CD4-positive, alpha-beta memory T cell (primary cell): ENCODE measurements at regions not wholly inside any gene's neighbourhood (a gene's known extent, or its start where the extent isn't known, plus 50 kb on each side); places are given as distances from the start of the nearest gene placed in this dataset.

ENCODE experiments used
- CTCF ChIA-PET: fragments of 350-600 bp; sonication (Branson Sonifier 250); formaldehyde crosslinking; loops from one replicate; lab custom pipeline; 2021; ENCODE audit warnings: inconsistent platforms; ENCODE audit not compliant: partially characterized antibody; lab: Charles Lee
- POLR2A ChIA-PET: fragments of 350-600 bp; sonication (Branson Sonifier 250); formaldehyde crosslinking; loops from one replicate; lab custom pipeline; 2021; ENCODE audit not compliant: partially characterized antibody; lab: Charles Lee
- DNase-seq, 5 donors: peaks; one replicate each; pipeline versions ENCODE4 v3.0.0 to v3.0.0-alpha.2; 2020 to 2022; ENCODE audit warnings: mixed read lengths in 1 of 5
- H3K27ac ChIP-seq: one replicate; pipeline ENCODE4 v1.7.0; 2013; ENCODE audit warnings: low read depth, low read length
- H3K27me3 ChIP-seq: 2 replicates; pipeline ENCODE4 v1.7.0; 2013; ENCODE audit warnings: mild to moderate bottlenecking, low read length, moderate library complexity; ENCODE audit not compliant: insufficient read depth
- H3K36me3 ChIP-seq: 2 replicates; pipeline ENCODE4 v1.7.0; 2013; ENCODE audit warnings: mild to moderate bottlenecking, low read length, moderate library complexity; ENCODE audit not compliant: insufficient read depth
- H3K4me1 ChIP-seq: 2 replicates; pipeline ENCODE4 v1.7.0; 2013; ENCODE audit warnings: mild to moderate bottlenecking, low read length, moderate library complexity; ENCODE audit not compliant: insufficient read depth
- H3K4me3 ChIP-seq, 2 donors: one replicate each; pipeline ENCODE4 v1.7.0; 2013; ENCODE audit warnings: low read length in 2 of 2, mild to moderate bottlenecking in 1 of 2
- H3K9me3 ChIP-seq, 2 donors: one replicate each; pipeline ENCODE4 v1.7.0; 2013; ENCODE audit warnings: low read length in 2 of 2, control low read depth in 1 of 2; ENCODE audit not compliant: control insufficient read depth in 1 of 2
- H3K27ac Mint-ChIP-seq, 7 donors: one replicate each; pipeline ENCODE4 v1.8.0; 2020 to 2021; ENCODE audit warnings: mixed read lengths in 7 of 7, mild to moderate bottlenecking in 6 of 7, inconsistent platforms in 3 of 7, moderate library complexity in 3 of 7
- H3K27me3 Mint-ChIP-seq, 2 donors: one replicate each; pipeline ENCODE4 v1.8.0; 2020 to 2021; ENCODE audit warnings: mixed read lengths in 2 of 2
- H3K36me3 Mint-ChIP-seq, 2 donors: one replicate each; pipeline ENCODE4 v1.8.0; 2020 to 2021; ENCODE audit warnings: mixed read lengths in 2 of 2, inconsistent platforms in 1 of 2, mild to moderate bottlenecking in 1 of 2
- H3K4me1 Mint-ChIP-seq, 4 donors: one replicate each; pipeline ENCODE4 v1.8.0; 2020 to 2021; ENCODE audit warnings: mixed read lengths in 4 of 4, mild to moderate bottlenecking in 1 of 4
- H3K4me3 Mint-ChIP-seq, 8 donors: one replicate each; pipeline ENCODE4 v1.8.0; 2020 to 2021; ENCODE audit warnings: mixed read lengths in 8 of 8, mild to moderate bottlenecking in 7 of 8, moderate library complexity in 6 of 8, inconsistent platforms in 3 of 8
- H3K9me3 Mint-ChIP-seq, 8 donors: one replicate each; pipeline ENCODE4 v1.8.0; 2020 to 2021; ENCODE audit warnings: mixed read lengths in 8 of 8, mild to moderate bottlenecking in 5 of 8, inconsistent platforms in 3 of 8, moderate library complexity in 1 of 8
- intact Hi-C: fragments of 100-400 bp; cut with micrococcal nuclease; formaldehyde crosslinking; loops from one replicate; pipeline ENCODE4 v1.15.1; 2023

- H3K9me3 ChIP-seq, result no peaks in the 10 kb centered on the region
- Mint-ChIP-seq H3K36me3 (no peaks in the 10 kb centered on the region), H3K27ac (no peak overlapping the region), H3K4me3 (no peak overlapping the region), H3K4me1 (no peaks in the 10 kb centered on the region), H3K27me3 (no peaks in the 10 kb centered on the region), H3K9me3 (peaks cover 0 to 2% (median 0%) of the 10 kb centered on the region in 8 donors)
- intact Hi-C loops, result no loop called here
- H3K4me1 ChIP-seq, result no peaks in the 10 kb centered on the region
- no peak overlapping the region for H3K27ac ChIP-seq
- no peaks in the 10 kb centered on the region for H3K36me3 ChIP-seq
- CTCF ChIA-PET, result no interaction called here
- POLR2A ChIA-PET, result no interaction called here
- no peak for DNase-seq
- H3K4me3 ChIP-seq, result no peak overlapping the region
- H3K27me3 ChIP-seq, result no peaks in the 10 kb centered on the region
Measured at GRCh38 chr6:24052590-24052961, 73.4 kb upstream of the NRSN1 start.

- H3K27me3 ChIP-seq, result no peaks in the 10 kb centered on the region
- no peak for DNase-seq
- no peak overlapping the region for H3K27ac ChIP-seq
- no peak overlapping the region for H3K4me3 ChIP-seq
- ChIA-PET CTCF (no interaction called here), POLR2A (no interaction called here)
- Mint-ChIP-seq H3K4me1 (no peaks in the 10 kb centered on the region), H3K27ac (no peak overlapping the region), H3K36me3 (no peaks in the 10 kb centered on the region), H3K27me3 (no peaks in the 10 kb centered on the region), H3K9me3 (peaks cover 0 to 2% (median 0%) of the 10 kb centered on the region in 8 donors), H3K4me3 (no peak overlapping the region)
- no peaks in the 10 kb centered on the region for H3K36me3 ChIP-seq
- H3K9me3 ChIP-seq, result no peaks in the 10 kb centered on the region
- H3K4me1 ChIP-seq, result no peaks in the 10 kb centered on the region
- intact Hi-C loops, result no loop called here
Measured at GRCh38 chr6:24053057-24053456, 73.0 kb upstream of the NRSN1 start.

- no peaks in the 10 kb centered on the region for H3K27me3 Mint-ChIP-seq
- H3K27ac Mint-ChIP-seq, result no peak overlapping the region
- intact Hi-C loops, result no loop called here
- ChIA-PET CTCF (no interaction called here), POLR2A (no interaction called here)
- Histone ChIP-seq H3K36me3 (no peaks in the 10 kb centered on the region), H3K9me3 (no peaks in the 10 kb centered on the region), H3K27me3 (no peaks in the 10 kb centered on the region), H3K4me1 (no peaks in the 10 kb centered on the region), H3K27ac (no peak overlapping the region), H3K4me3 (no peak overlapping the region)
- DNase-seq, result no peak
- H3K4me3 Mint-ChIP-seq, result no peak overlapping the region
- peaks cover 0 to 2% (median 0%) of the 10 kb centered on the region in 8 donors for H3K9me3 Mint-ChIP-seq
- H3K4me1 Mint-ChIP-seq, result no peaks in the 10 kb centered on the region
- no peaks in the 10 kb centered on the region for H3K36me3 Mint-ChIP-seq
Measured at GRCh38 chr6:24054388-24054787, 71.6 kb upstream of the NRSN1 start.

GRCh38 chr6:24056567-24056966 lies 69.4 kb upstream of the NRSN1 start:
- Histone ChIP-seq H3K27me3 (no peaks in the 10 kb centered on the region), H3K9me3 (no peaks in the 10 kb centered on the region), H3K4me3 (no peak overlapping the region), H3K36me3 (no peaks in the 10 kb centered on the region), H3K27ac (no peak overlapping the region), H3K4me1 (no peaks in the 10 kb centered on the region)
- no peaks in the 10 kb centered on the region for H3K4me1 Mint-ChIP-seq
- H3K9me3 Mint-ChIP-seq, result peaks cover 0 to 2% (median 0%) of the 10 kb centered on the region in 8 donors
- H3K4me3 Mint-ChIP-seq, result no peak overlapping the region
- no peak overlapping the region for H3K27ac Mint-ChIP-seq
- H3K36me3 Mint-ChIP-seq, result no peaks in the 10 kb centered on the region
- H3K27me3 Mint-ChIP-seq, result no peaks in the 10 kb centered on the region
- DNase-seq, result no peak
- ChIA-PET CTCF (no interaction called here), POLR2A (no interaction called here)
- intact Hi-C loops, result no loop called here

GRCh38 chr6:24057030-24057429 lies 69.0 kb upstream of the NRSN1 start:
- no peak for DNase-seq
- Histone ChIP-seq H3K9me3 (no peaks in the 10 kb centered on the region), H3K36me3 (no peaks in the 10 kb centered on the region), H3K4me1 (no peaks in the 10 kb centered on the region), H3K27me3 (no peaks in the 10 kb centered on the region), H3K4me3 (no peak overlapping the region), H3K27ac (no peak overlapping the region)
- Mint-ChIP-seq H3K4me1 (no peaks in the 10 kb centered on the region), H3K9me3 (peaks cover 0 to 2% (median 0%) of the 10 kb centered on the region in 8 donors), H3K27ac (no peak overlapping the region), H3K27me3 (no peaks in the 10 kb centered on the region), H3K36me3 (no peaks in the 10 kb centered on the region), H3K4me3 (no peak overlapping the region)
- CTCF ChIA-PET, result no interaction called here
- intact Hi-C loops, result no loop called here
- POLR2A ChIA-PET, result no interaction called here

- intact Hi-C loops, result no loop called here
- ChIA-PET CTCF (no interaction called here), POLR2A (no interaction called here)
- Histone ChIP-seq H3K27me3 (no peaks in the 10 kb centered on the region), H3K9me3 (peaks cover 0 to 2% of the 10 kb centered on the region in 2 donors), H3K27ac (no peak overlapping the region), H3K36me3 (no peaks in the 10 kb centered on the region), H3K4me3 (no peak overlapping the region), H3K4me1 (no peaks in the 10 kb centered on the region)
- peaks cover 0 to 5% (median 1%) of the 10 kb centered on the region in 8 donors for H3K9me3 Mint-ChIP-seq
- no peak overlapping the region for H3K4me3 Mint-ChIP-seq
- no peak overlapping the region for H3K27ac Mint-ChIP-seq
- no peak for DNase-seq
- H3K27me3 Mint-ChIP-seq, result peaks cover 0 to 4% of the 10 kb centered on the region in 2 donors
- no peaks in the 10 kb centered on the region for H3K4me1 Mint-ChIP-seq
- no peaks in the 10 kb centered on the region for H3K36me3 Mint-ChIP-seq
Measured at GRCh38 chr6:24060982-24061754, 64.8 kb upstream of the NRSN1 start.

- no peaks in the 10 kb centered on the region for H3K36me3 Mint-ChIP-seq
- Histone ChIP-seq H3K4me1 (no peaks in the 10 kb centered on the region), H3K27ac (no peak overlapping the region), H3K36me3 (no peaks in the 10 kb centered on the region), H3K27me3 (no peaks in the 10 kb centered on the region), H3K4me3 (no peak overlapping the region), H3K9me3 (peaks cover 0 to 3% of the 10 kb centered on the region in 2 donors)
- POLR2A ChIA-PET, result no interaction called here
- H3K4me1 Mint-ChIP-seq, result no peaks in the 10 kb centered on the region
- CTCF ChIA-PET, result no interaction called here
- H3K4me3 Mint-ChIP-seq, result no peak overlapping the region
- H3K27me3 Mint-ChIP-seq, result peaks cover 0 to 4% of the 10 kb centered on the region in 2 donors
- H3K9me3 Mint-ChIP-seq, result peaks cover 0 to 5% (median 1%) of the 10 kb centered on the region in 8 donors
- H3K27ac Mint-ChIP-seq, result no peak overlapping the region
- intact Hi-C loops, result no loop called here
- DNase-seq, result no peak
Measured at GRCh38 chr6:24064106-24064505, 61.9 kb upstream of the NRSN1 start.
